Sigmoid colon (tissue), 6 donors: ENCODE measurements at regions not wholly inside any gene's neighbourhood (a gene's known extent, or its start where the extent isn't known, plus 50 kb on each side); places are given as distances from the start of the nearest gene placed in this dataset.

Experiments used
- DNase-seq: peaks from one replicate; pipeline ENCODE4 v3.0.0-alpha.2; 2019
- H3K27ac ChIP-seq, 4 donors: fragments of 200-600 bp; sonication (generic); one replicate each; pipeline ENCODE4 v1.5.1; 2016 to 2019; ENCODE audit warnings: mild to moderate bottlenecking in 1 of 4
- H3K27me3 ChIP-seq, 3 donors: fragments of 200-600 bp; sonication (generic); one replicate each; pipeline ENCODE4 v1.5.1; 2019; ENCODE audit warnings: mild to moderate bottlenecking in 1 of 3
- H3K36me3 ChIP-seq, 4 donors: fragments of 200-600 bp; sonication (generic); one replicate each; pipeline ENCODE4 v1.5.1; 2016 to 2019
- H3K4me1 ChIP-seq, 4 donors: fragments of 200-600 bp; sonication (generic); one replicate each; pipeline ENCODE4 v1.5.1; 2017 to 2019
- H3K4me3 ChIP-seq, 4 donors: fragments of 200-600 bp; sonication (generic); one replicate each; pipeline ENCODE4 v1.5.1; 2017 to 2019; ENCODE audit warnings: mild to moderate bottlenecking in 2 of 4, moderate library complexity in 1 of 4
- H3K9me3 ChIP-seq, 4 donors: fragments of 200-600 bp in 3 of 4; sonication (generic) in 3 of 4; one replicate each; pipeline versions ENCODE4 v1.5.1 to v1.6.1; 2013 to 2019
- CTCF ChIP-seq, 4 experiments: fragments of 450-650 bp in 3 of 4; fragments of 200-600 bp in 1 of 4; IDR thresholded peaks; one replicate each; pipeline ENCODE4 v1.5.1; 2016 to 2019; ENCODE audit warnings: antibody characterized with exemption in 4 of 4, mild to moderate bottlenecking in 3 of 4, moderate library complexity in 2 of 4
- EP300 ChIP-seq, 4 donors: sonication (generic); formaldehyde crosslinking; IDR thresholded peaks; one replicate each; pipeline ENCODE4 v1.6.1; 2017; ENCODE audit warnings: antibody characterized with exemption in 4 of 4
- POLR2A ChIP-seq, 2 donors: fragments of 450-650 bp; IDR thresholded peaks; one replicate each; pipeline ENCODE4 v1.6.1; 2016; ENCODE audit warnings: antibody characterized with exemption in 2 of 2, mild to moderate bottlenecking in 2 of 2, moderate library complexity in 2 of 2
- POLR2AphosphoS5 ChIP-seq, 4 donors: sonication (generic); formaldehyde crosslinking; IDR thresholded peaks; one replicate each; pipeline ENCODE4 v1.6.1; 2017; ENCODE audit warnings: antibody characterized with exemption in 4 of 4
- whole genome bisulfite sequencing, 2 donors: extraction: QIAGEN DNeasy Blood & Tissue Kit; methylation state at CpG; one replicate each; pipeline ENCODE4 v1.1.7; 2013; 5-methylcytosine and 5-hydroxymethylcytosine counted together
- intact Hi-C: fragments of 100-400 bp; cut with DNase I; formaldehyde crosslinking; loops from one replicate; pipeline ENCODE4 v1.15.1; 2023
- donor health status: healthy with polysubstance abuse.
- donor health status: healthy.

GRCh38 chr6:94065707-94066337, 646.5 kb upstream of the EPHA7 start:
- intact Hi-C loops: no loop called here
- Histone ChIP-seq H3K36me3 (no peaks in the 10 kb centered on the region), H3K9me3 (no peaks in the 10 kb centered on the region), H3K4me3 (no peak overlapping the region), H3K27ac (no peak overlapping the region), H3K27me3 (no peaks in the 10 kb centered on the region), H3K4me1 (no peaks in the 10 kb centered on the region)
- TF ChIP-seq CTCF (IDR thresholded peaks at IDR 0.05) (no peak), POLR2AphosphoS5 (IDR thresholded peaks at IDR 0.05) (no peak)
- 55 to 70% methylated on average over 6 of the region's 6 CpGs for WGBS, 2 donors
- DNase-seq: no peak

GRCh38 chr6:94052749-94053148, 633.4 kb upstream of the EPHA7 start:
- H3K4me3 ChIP-seq: no peak overlapping the region
- H3K9me3 ChIP-seq: no peaks in the 10 kb centered on the region
- DNase-seq: no peak
- no peak overlapping the region for H3K27ac ChIP-seq
- no peaks in the 10 kb centered on the region for H3K27me3 ChIP-seq
- no peaks in the 10 kb centered on the region for H3K36me3 ChIP-seq
- 16 to 25% methylated on average over 1 of the region's 1 CpG for WGBS, 2 donors
- no peaks in the 10 kb centered on the region for H3K4me1 ChIP-seq
- intact Hi-C loops: no loop called here
- TF ChIP-seq POLR2A (IDR thresholded peaks at IDR 0.05): no peak
- TF ChIP-seq EP300 (IDR thresholded peaks at IDR 0.05): no peak
- peak in 2 of 4 experiments; percentile 17 to 30 for TF ChIP-seq CTCF (IDR thresholded peaks at IDR 0.05)

GRCh38 chr6:94050515-94050914, 631.2 kb upstream of the EPHA7 start:
- Histone ChIP-seq H3K4me3 (no peak overlapping the region), H3K27me3 (no peaks in the 10 kb centered on the region), H3K36me3 (no peaks in the 10 kb centered on the region), H3K9me3 (no peaks in the 10 kb centered on the region), H3K4me1 (no peaks in the 10 kb centered on the region), H3K27ac (no peak overlapping the region)
- TF ChIP-seq CTCF (IDR thresholded peaks at IDR 0.05): no peak
- no peak for TF ChIP-seq EP300 (IDR thresholded peaks at IDR 0.05)
- no peak for TF ChIP-seq POLR2A (IDR thresholded peaks at IDR 0.05)
- no peak for TF ChIP-seq POLR2AphosphoS5 (IDR thresholded peaks at IDR 0.05)
- 85 to 94% methylated on average over 3 of the region's 3 CpGs for WGBS, 2 donors
- intact Hi-C loops: no loop called here
- DNase-seq: no peak

GRCh38 chr6:94049001-94049400, 629.6 kb upstream of the EPHA7 start:
- Histone ChIP-seq H3K27me3 (no peaks in the 10 kb centered on the region), H3K36me3 (no peaks in the 10 kb centered on the region), H3K27ac (no peak overlapping the region), H3K9me3 (no peaks in the 10 kb centered on the region), H3K4me1 (no peaks in the 10 kb centered on the region), H3K4me3 (no peak overlapping the region)
- TF ChIP-seq POLR2A (IDR thresholded peaks at IDR 0.05): no peak
- no peak for TF ChIP-seq POLR2AphosphoS5 (IDR thresholded peaks at IDR 0.05)
- no peak for TF ChIP-seq CTCF (IDR thresholded peaks at IDR 0.05)
- no peak for TF ChIP-seq EP300 (IDR thresholded peaks at IDR 0.05)
- no peak for DNase-seq
- intact Hi-C loops: no loop called here
